HG02970 (cell line): ENCODE measurements at regions not wholly inside any gene's neighbourhood (a gene's known extent, or its start where the extent isn't known, plus 50 kb on each side); places are given as distances from the start of the nearest gene placed in this dataset.

ENCODE experiments used
- ATAC-seq: cut with Tn5 transposase; IDR thresholded peaks from one replicate; pipeline ENCODE4 v1.9.1; 2021; ENCODE audit warnings: mild to moderate bottlenecking, moderate library complexity, moderate number of reproducible peaks; ENCODE audit not compliant: unreplicated experiment, low FRiP score

DNA sequence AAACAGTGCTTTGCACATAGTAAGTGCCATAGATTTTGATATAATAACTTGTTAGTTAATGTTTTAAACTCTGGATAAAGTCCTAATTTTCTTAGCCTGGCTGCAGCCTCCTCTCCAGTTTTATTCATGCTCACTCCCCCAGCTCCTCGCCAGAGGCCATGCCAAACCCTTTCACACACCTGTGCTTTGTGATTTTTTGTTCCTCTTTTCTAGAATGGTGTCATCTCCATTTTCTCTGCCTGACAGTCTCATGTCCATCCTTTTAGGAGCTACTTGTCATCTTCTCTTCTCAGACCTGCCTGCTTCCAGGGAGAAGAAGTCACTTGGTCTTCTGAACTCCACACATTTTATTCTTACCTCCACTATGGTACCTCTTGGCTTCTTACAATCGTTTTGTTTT lies 55.8 kb upstream of the SPATA13 start:
- ATAC-seq: no peak

DNA sequence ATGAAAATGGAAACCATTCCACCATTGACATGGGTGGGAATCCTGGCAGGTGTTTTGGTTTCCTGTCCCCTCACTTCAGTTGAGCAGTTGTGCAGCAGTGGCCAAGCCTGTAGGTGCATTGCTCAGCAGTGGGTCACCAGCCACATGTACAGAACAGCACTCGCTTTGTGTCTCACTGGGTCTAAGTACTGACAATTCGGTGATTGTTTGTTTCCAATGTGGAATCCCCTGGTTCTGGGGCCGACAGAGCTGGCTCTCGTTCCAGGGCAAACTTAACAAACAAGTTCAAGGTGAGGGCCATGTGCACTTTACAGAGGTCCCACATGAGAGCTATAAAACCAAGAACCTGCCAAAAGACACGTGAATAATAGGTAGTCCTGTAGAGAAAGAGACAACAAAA lies 54.1 kb upstream of the SPATA13 start:
- no peak for ATAC-seq

DNA sequence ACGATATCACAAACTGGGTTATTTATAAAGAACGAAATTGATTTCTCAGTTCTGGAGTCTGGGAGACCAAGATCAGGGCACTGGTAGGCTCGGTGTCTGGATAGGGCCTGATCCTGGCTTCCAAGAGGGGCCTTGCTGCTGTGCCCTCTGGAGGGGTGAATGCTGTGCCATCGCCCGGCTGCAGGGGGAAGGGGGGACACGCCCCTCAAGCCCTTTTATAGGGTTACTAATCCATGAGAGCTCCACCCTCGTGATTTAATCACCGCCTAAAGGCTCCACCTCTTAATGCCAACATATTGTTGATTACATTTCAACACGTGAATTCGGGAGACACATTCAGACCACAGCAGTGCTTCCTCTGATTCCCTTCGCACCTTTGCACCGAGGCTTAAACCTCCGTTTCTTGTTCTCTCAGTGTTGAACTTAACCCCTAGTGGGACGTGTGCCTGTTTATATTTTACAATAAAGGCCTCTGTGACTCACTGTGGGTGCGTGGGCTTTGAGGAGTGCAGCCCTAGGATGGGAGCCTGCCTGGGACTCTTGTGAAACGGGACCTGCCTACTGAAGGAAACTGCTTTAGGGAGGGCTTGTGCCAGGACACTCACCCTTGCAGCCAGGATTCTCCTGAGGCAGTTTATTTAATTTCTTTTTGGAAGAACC lies 52.4 kb upstream of the SPATA13 start:
- no peak for ATAC-seq

DNA sequence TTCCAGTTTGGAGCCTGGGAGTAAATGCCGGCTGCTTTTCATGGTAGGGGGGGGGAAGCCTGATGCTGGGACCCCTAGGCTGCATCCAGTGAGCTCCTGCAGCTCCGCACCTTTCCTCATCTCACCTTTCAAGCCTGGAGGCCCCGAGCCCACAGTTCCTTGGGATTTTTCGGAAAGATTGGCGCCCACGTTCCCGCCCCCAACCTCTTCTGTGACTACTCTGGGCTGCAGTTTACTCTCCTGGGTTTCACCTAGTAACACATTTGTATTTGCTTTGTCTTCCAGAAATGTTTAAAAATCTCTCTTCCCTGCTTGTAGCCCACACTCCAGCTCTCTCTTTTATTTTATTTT lies 51.9 kb upstream of the SPATA13 start:
- no peak for ATAC-seq

DNA sequence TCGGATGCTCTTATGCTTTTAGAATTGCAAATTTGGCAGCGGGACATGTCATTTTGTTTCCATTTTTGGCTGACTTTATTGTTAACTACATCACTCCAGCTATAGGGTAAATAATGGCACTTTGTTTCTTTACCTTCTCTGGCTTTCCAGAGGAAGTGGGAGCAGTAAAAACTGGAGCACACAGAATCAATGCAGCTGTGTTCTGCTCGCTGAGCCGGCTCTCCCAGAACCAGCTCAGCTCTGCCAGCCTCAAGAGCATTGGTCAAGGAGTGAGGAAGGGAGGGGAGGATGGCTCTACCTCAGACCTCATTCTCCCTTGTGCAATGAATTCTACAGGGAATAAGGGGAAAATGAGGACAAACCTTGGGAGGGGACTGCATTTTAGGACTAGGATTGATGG lies 50.5 kb upstream of the SPATA13 start:
- ATAC-seq: no peak
